ENCODE measurements at regions not wholly inside any gene's neighbourhood (a gene's known extent, or its start where the extent isn't known, plus 50 kb on each side); places are given as distances from the start of the nearest gene placed in this dataset.

GRCh38 chr3:125662675-125663074 lies 67.4 kb upstream of the OSBPL11 start:
- no peak for TF ChIP-seq CTCF (conservative IDR thresholded peaks at IDR 0.05; ENCODE audit: low read depth)
- no peak for DNase-seq (ENCODE audit: low spot score)
- H3K27ac ChIP-seq = no peak overlapping the region
- POLR2A ChIA-PET (ENCODE audit: low non-redundant PET) = no interaction called here
- CTCF ChIA-PET = interaction anchor here (0.6 kb wide), 2 partner anchors 60 to 726 kb away, joined by 3 to 5 read pairs; no protein-coding TSS in a partner anchor

- ChIA-PET CTCF (interaction anchor here (0.7 kb wide), 1 partner anchor 1469 kb away, joined by 5 read pairs; no protein-coding TSS in a partner anchor), POLR2A (ENCODE audit: low non-redundant PET) (no interaction called here)
- H3K27ac ChIP-seq = no peak overlapping the region
- DNase-seq (ENCODE audit: low spot score) = no peak
- no peak for TF ChIP-seq CTCF (conservative IDR thresholded peaks at IDR 0.05; ENCODE audit: low read depth)
Observed at GRCh38 chr3:125670352-125670751, 75.1 kb upstream of the OSBPL11 start.

GRCh38 chr3:125670945-125671344 lies 75.6 kb upstream of the OSBPL11 start:
- POLR2A ChIA-PET (ENCODE audit: low non-redundant PET) = no interaction called here
- no peak for DNase-seq (ENCODE audit: low spot score)
- CTCF ChIA-PET = interaction anchor here (0.6 to 0.7 kb wide), 2 partner anchors 1469 to 1637 kb away, joined by 3 to 5 read pairs; no protein-coding TSS in a partner anchor
- TF ChIP-seq CTCF (conservative IDR thresholded peaks at IDR 0.05; ENCODE audit: low read depth) = no peak
- no peak overlapping the region for H3K27ac ChIP-seq

GRCh38 chr3:125671461-125672243 lies 76.4 kb upstream of the OSBPL11 start:
- ChIA-PET POLR2A (ENCODE audit: low non-redundant PET) (no interaction called here), CTCF (interaction anchor here (0.6 kb wide), 1 partner anchor 1637 kb away, joined by 3 read pairs; no protein-coding TSS in a partner anchor)
- no peak for TF ChIP-seq CTCF (conservative IDR thresholded peaks at IDR 0.05; ENCODE audit: low read depth)
- no peak for DNase-seq (ENCODE audit: low spot score)
- no peak overlapping the region for H3K27ac ChIP-seq

GRCh38 chr3:125675791-125676190 lies 80.5 kb upstream of the OSBPL11 start:
- TF ChIP-seq CTCF (conservative IDR thresholded peaks at IDR 0.05; ENCODE audit: low read depth) = no peak
- DNase-seq (ENCODE audit: low spot score) = no peak
- POLR2A ChIA-PET (ENCODE audit: low non-redundant PET) = no interaction called here
- CTCF ChIA-PET = no interaction called here
- H3K27ac ChIP-seq = no peak overlapping the region

GRCh38 chr3:125679258-125679657 lies 84.0 kb upstream of the OSBPL11 start:
- ChIA-PET CTCF (no interaction called here), POLR2A (ENCODE audit: low non-redundant PET) (no interaction called here)
- no peak for DNase-seq (ENCODE audit: low spot score)
- no peak overlapping the region for H3K27ac ChIP-seq
- TF ChIP-seq CTCF (conservative IDR thresholded peaks at IDR 0.05; ENCODE audit: low read depth) = no peak

Measured in RWPE1 (cell line).